Amniotic stem cell (primary cell): ENCODE measurements at regions not wholly inside any gene's neighbourhood (a gene's known extent, or its start where the extent isn't known, plus 50 kb on each side); places are given as distances from the start of the nearest gene placed in this dataset.

Experiments used
- DNase-seq: peaks from one replicate; lab custom pipeline; 2025; lab: John Stamatoyannopoulos, UW

DNA sequence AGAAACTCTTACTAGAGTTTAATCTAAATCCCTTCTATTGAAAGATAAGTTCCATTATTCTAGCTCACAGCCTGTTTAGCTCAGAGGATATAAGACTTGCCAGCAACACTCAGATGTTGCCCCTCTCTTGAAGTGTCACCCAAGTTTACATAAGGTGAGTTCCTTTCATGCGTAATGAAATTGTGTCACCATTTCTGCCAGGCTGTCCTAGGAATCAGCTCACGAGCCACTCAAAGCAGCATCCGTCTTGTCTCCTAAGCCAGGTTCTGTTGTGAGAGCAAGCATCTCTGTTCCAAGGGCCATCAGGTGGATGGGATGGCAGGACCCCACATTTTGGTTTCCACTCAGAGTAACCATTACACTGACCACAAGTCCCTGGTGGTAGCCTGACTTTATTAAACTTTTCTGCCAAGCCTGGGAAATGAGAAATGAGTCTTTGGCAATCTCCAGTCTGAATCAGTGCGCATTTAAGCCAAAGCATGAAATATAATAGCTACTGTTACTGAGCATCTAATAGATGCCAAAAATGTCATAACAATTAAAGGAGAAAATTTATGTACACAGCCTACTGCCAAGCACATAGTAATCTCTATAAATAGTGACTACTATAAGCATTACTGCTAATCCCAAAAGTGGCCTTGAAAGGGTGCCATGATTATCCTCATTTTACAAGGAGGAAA is 179.6 kb upstream of the MIR17HG start:
- no peak for DNase-seq

DNA sequence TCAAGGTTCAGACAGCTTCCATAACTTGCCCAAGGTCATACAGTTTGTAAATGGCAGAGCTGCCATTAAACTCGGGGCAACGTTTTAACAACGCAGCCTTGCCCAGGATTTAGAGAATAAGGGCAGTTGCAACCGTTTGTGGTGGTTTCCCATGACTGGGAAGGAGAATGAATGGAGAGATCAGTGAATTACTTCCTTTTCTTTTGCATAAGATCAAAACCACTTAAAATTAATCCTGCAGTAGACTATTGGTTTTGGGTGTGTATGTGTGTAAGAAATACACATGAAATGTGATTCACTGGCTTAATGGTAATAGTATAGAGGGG is 179.1 kb upstream of the MIR17HG start:
- DNase-seq: no peak

- DNase-seq: no peak
Observed at GRCh38 chr13:91169321-91170050, 178.0 kb upstream of the MIR17HG start.

DNA sequence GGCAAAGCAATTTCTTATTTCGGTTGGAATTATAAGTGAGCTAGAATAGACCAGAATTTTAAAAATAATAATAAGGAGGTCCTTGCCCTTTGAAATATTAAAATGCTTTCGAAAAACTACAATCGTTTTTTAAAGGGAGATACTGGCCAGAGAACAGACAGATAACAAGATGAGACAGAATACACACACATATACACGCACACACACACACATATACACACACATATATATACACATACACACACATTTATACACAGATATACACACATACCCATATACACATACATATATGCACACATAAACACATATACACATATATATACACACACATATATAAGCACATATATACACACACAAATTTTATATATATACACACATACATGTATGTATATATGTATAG is 175.3 kb upstream of the MIR17HG start:
- DNase-seq: no peak

GRCh38 chr13:91174886-91175501 is 172.5 kb upstream of the MIR17HG start:
- DNase-seq: no peak

- no peak for DNase-seq
Observed at GRCh38 chr13:91178099-91178498, 169.4 kb upstream of the MIR17HG start.

GRCh38 chr13:91181892-91182291 is 165.6 kb upstream of the MIR17HG start:
- DNase-seq: no peak

GRCh38 chr13:91184244-91184926 is 163.1 kb upstream of the MIR17HG start:
- no peak for DNase-seq

GRCh38 chr13:91185294-91185863 is 162.1 kb upstream of the MIR17HG start:
- DNase-seq: no peak

DNA sequence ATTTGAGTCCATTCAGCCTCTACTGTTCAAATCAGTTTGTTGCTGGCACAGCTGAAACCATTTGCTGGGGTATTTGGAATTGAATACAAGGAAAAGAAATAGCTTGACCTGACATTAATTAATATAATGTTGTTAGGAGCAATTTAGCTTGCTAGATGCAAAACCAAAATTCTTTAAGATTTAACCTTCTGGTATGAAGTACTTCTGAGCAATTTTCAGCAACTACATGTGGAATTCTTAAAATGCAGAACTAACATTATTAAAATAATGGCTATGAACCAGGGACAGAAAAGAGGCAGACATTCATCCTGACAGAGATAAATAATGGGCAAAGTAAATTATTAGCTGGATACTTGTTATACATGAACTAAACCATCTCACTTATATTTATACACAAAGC is 160.0 kb upstream of the MIR17HG start:
- DNase-seq: no peak

DNA sequence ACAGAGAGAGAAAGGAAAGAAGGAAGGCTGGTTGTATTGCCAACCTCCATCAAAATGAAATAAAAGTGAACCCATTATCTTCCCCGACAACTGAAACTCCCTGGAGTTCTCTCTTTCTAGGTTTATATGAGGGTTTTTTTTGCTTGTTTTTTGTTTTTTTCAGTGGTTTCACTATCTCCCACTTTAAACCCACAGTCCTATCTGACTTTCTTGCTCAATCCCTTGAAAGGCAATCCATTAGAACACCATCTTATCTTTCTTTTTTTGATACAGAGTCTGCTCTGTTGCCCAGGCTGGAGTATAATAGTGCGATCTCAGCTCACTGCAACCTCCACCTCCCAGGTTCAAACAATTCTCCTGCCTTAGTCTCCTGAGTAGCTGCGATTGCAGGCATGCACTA is 158.0 kb upstream of the MIR17HG start:
- DNase-seq: no peak

GRCh38 chr13:91193358-91193757 is 154.1 kb upstream of the MIR17HG start:
- no peak for DNase-seq

DNA sequence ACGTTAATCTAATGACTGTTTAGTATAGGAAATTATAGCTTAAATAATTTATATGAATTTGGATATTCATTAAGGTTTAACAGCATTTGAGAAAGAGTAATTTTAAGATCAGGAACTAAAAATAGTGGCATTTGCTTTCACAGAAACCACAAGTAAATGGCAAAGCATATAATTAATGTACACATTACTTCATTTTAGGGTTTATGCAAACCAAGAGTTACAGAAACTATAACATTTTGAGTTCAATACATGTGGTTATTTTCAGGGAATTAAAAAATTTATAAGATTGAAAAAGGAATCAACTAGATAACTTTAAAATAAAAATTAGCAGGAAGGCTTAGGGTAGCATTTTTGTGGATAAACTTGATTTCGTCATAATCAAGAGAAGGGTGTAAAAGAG is 151.7 kb upstream of the MIR17HG start:
- DNase-seq: no peak

GRCh38 chr13:91196958-91197357 is 150.5 kb upstream of the MIR17HG start:
- no peak for DNase-seq

GRCh38 chr13:91199866-91200265 is 147.6 kb upstream of the MIR17HG start:
- DNase-seq: no peak

DNA sequence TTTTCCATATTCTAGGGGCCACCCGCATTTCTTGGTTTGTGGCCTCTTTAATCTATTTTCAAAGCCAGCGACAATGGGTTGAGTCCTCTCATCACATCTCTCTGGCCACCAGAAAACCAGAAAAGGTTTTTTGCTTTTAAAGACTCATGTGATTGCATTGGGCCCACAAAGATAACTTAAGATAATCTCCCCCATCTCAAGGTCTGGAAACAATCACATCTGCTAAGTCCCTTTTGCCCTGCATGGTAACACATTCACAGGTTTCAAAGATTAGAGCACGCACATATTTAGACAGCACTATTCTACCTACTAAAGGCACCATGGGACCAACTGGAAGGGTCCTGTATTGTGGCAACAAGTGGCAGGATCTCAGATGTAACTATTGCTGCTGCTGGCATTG is 147.0 kb upstream of the MIR17HG start:
- no peak for DNase-seq

- no peak for DNase-seq
Observed at GRCh38 chr13:91203430-91203829, 144.1 kb upstream of the MIR17HG start.

DNA sequence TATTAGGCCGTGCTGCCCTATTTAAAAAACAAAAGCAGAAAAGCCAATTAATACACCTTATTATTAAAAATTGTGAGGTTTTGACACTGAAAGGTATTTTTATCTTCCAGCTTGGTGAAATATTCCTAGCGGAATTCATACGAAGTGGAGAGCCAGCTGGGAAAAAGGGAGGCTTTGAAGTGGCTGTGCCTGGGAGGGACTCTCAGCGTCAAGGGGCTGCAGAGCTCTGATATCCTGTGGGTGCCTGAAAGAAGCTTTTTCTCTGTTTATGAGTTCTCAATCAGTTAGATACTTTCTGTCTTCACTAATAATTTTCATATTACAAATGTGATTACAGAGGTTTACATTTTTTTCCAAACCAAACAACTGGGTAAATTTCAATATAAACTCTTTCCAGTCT is 140.2 kb upstream of the MIR17HG start:
- DNase-seq: no peak

DNA sequence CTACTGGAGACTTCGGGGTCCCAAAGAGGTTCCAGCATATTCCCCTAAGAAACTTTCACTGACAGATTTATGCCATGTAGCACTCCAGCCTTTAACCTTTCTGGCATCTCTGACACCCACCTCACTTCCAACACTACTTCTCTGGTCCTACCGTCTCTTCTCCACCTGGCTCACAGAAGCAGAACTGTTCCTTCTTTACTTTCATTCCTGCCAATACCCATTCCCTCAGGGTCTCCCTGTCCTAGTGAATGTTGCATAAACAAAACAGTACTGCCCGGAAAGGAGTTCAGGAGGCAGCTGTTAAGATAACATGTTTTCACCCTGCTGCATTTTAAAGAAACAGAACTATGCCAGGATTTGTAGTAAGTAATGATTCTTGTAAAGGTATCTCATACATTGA is 136.0 kb upstream of the MIR17HG start:
- DNase-seq: no peak

DNA sequence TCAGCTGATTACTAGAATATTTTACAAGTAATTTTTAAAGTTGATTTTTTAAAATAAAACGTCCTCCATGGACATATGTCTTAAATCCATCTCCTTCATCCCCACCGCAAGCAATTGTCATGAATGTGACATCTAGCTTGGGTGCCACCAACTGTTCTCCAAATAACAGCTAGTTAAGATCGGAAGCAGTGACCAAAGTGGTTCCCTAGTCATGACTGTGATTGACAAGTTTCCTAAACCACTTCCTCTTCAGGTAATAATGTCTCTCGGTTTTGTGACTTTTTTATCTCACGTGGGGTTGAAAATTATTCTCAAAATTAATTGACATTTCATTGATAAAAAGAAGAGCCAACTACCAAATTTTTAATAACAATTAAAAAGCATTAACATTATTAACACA is 135.3 kb upstream of the MIR17HG start:
- no peak for DNase-seq

DNA sequence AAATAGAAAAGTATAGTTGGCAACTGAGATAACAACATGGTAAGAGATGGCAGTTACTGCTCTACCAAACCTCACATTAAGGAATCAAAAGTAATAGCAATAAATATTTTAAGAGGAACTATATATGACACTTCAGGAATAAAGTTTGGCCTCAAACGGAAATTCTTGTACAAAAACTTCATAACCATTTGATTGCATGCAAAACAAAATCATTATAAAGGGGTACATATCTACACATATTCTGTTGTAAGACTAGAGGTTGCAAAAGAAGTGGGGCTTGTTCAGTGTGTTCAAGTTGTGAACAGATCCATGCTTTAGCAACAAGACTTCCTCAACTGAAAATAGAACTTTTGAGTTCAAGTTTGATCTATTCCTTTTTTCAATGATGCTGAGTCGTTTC is 133.5 kb upstream of the MIR17HG start:
- no peak for DNase-seq

- no peak for DNase-seq
Observed at GRCh38 chr13:91216928-91217700, 130.4 kb upstream of the MIR17HG start.
